ENCODE measurements at regions not wholly inside any gene's neighbourhood (a gene's known extent, or its start where the extent isn't known, plus 50 kb on each side); places are given as distances from the start of the nearest gene placed in this dataset.
A peak's percentile ranks its signal among the peaks of the same experiment; 100 is the strongest.

GRCh38 chr6:99119109-99120031 lies 171.6 kb upstream of the FBXL4 start:
- Histone ChIP-seq H2BK15ac (ENCODE audit: low read depth, low read length) (no peak overlapping the region), H2BK5ac (ENCODE audit: insufficient read length, low read length) (no peak overlapping the region), H2BK120ac (ENCODE audit: low read depth, low read length, poor library complexity, severe bottlenecking) (no peak overlapping the region), H4K8ac (replicated peaks; ENCODE audit: insufficient read length, low read depth, low read length) (no peak overlapping the region), H3K4ac (ENCODE audit: low read depth, low read length) (no peak overlapping the region), H3K23me2 (ENCODE audit: insufficient read length, low read depth, low read length, poor library complexity, severe bottlenecking) (no peaks in the 10 kb centered on the region), H2AK5ac (ENCODE audit: insufficient read length, low read length) (no peak overlapping the region), H2BK20ac (ENCODE audit: low read depth, low read length, poor library complexity, severe bottlenecking) (no peak overlapping the region), H4K91ac (ENCODE audit: insufficient read length, low read depth, low read length) (no peak overlapping the region), H3K4me2 (ENCODE audit: insufficient read depth, insufficient read length, low read length) (no peak overlapping the region), H3K56ac (ENCODE audit: insufficient read length, low read depth, low read length) (no peak overlapping the region), H3K27ac (ENCODE audit: insufficient read length, low read depth, low read length) (no peak overlapping the region), H4K5ac (ENCODE audit: insufficient read length, low read depth, low read length) (no peak overlapping the region), H3K4me1 (ENCODE audit: insufficient read depth, low read length) (peaks cover 2% of the 10 kb centered on the region; the same call in 1 of the 2 replicates), H3K18ac (ENCODE audit: insufficient read length, low read depth, low read length) (no peak overlapping the region), H3T11ph (ENCODE audit: low read length) (no peak overlapping the region), H3K9me3 (ENCODE audit: control insufficient read depth, low read depth, low read length) (no peaks in the 10 kb centered on the region), H3K79me1 (ENCODE audit: insufficient read depth, low read depth, low read length, poor library complexity, severe bottlenecking) (no peaks in the 10 kb centered on the region), H3K9ac (ENCODE audit: extremely low read depth, insufficient read length, low read length) (no peak overlapping the region), H3K79me2 (ENCODE audit: insufficient read depth, low read length) (no peaks in the 10 kb centered on the region), H3K27me3 (ENCODE audit: insufficient read depth, low read length) (no peaks in the 10 kb centered on the region), H4K20me1 (ENCODE audit: control insufficient read depth, insufficient read depth, insufficient read length) (no peaks in the 10 kb centered on the region), H2BK12ac (ENCODE audit: insufficient read length, low read depth, low read length) (no peak overlapping the region), H3K23ac (ENCODE audit: insufficient read length, low read depth, low read length) (no peak overlapping the region), H3K14ac (ENCODE audit: insufficient read depth, low read length) (no peak overlapping the region), H2AFZ (ENCODE audit: low read length) (no peak overlapping the region)
- TF ChIP-seq CTCF (conservative IDR thresholded peaks at IDR 0.05): peak; percentile 80
- peak; percentile 32 for DNase-seq
- H3K4me1 Mint-ChIP-seq: 0 out of 4 replicates have a peak, but pooled peaks cover 0 to 2% of the 10 kb centered on the region in 2 experiments
- no peaks in the 10 kb centered on the region for H3K36me3 Mint-ChIP-seq (ENCODE audit: insufficient read depth in 1 of 3, low read depth in 3 of 3)
- H3K27ac Mint-ChIP-seq: no peak overlapping the region
- H3K4me3 Mint-ChIP-seq: no peak overlapping the region
- H3K27me3 Mint-ChIP-seq (ENCODE audit: low read depth): peaks cover 6% of the 10 kb centered on the region
- no CpG with 5 or more reads among the region's 8 CpGs for WGBS (ENCODE audit: extremely low coverage, insufficient read length, low lambda C conversion rate)
- no peaks in the 10 kb centered on the region for H3K9me3 Mint-ChIP-seq
